ENCODE measurements at regions not wholly inside any gene's neighbourhood (a gene's known extent, or its start where the extent isn't known, plus 50 kb on each side); places are given as distances from the start of the nearest gene placed in this dataset.

GRCh38 chr4:84254537-84254936 lies 244.6 kb downstream of the NKX6-1 start:
- WGBS (ENCODE audit: insufficient coverage, low coverage, missing lambda C conversion rate): 0% methylated on average over 2 of the region's 2 CpGs
- Histone ChIP-seq H3K4me1 (replicated peaks in 1 of 2; ENCODE audit: control insufficient read depth in 2 of 2, insufficient read depth in 2 of 2, low read length in 2 of 2) (no peaks in the 10 kb centered on the region), H3K9me3 (replicated peaks; ENCODE audit: control insufficient read depth, insufficient read depth, low read depth, low read length) (no peaks in the 10 kb centered on the region), H3K4me3 (no peak overlapping the region), H2AFZ (ENCODE audit: low read depth, low read length) (no peak overlapping the region), H3K9me1 (ENCODE audit: control insufficient read depth, insufficient read depth, low read length) (no peaks in the 10 kb centered on the region), H3K4me2 (ENCODE audit: insufficient read depth, low read length) (no peak overlapping the region), H4K20me1 (replicated peaks; ENCODE audit: control insufficient read depth, insufficient read depth, low read length) (no peaks in the 10 kb centered on the region), H3K79me2 (ENCODE audit: control insufficient read depth, insufficient read depth, low read length) (no peaks in the 10 kb centered on the region), H3K36me3 (ENCODE audit: control insufficient read depth, insufficient read depth, low read length) (no peaks in the 10 kb centered on the region), H3K27me3 (ENCODE audit: control insufficient read depth in 2 of 2, insufficient read depth in 2 of 2, low read length in 2 of 2) (no peaks in the 10 kb centered on the region), H3K9ac (ENCODE audit: insufficient read depth in 1 of 2, low read depth in 2 of 2, low read length in 2 of 2) (no peak overlapping the region), H3K27ac (ENCODE audit: extremely low read depth, low read depth, low read length) (no peak overlapping the region)
- DNase-seq (ENCODE audit: extremely low read depth in 1 of 4, low spot score in 3 of 4) (no peak), ATAC-seq (no peak), FAIRE-seq (no peak)
- in situ Hi-C loops (cut with MboI): no loop called here
- intact Hi-C loops (cut with micrococcal nuclease): no loop called here
- TF ChIP-seq CEBPG (CRISPR knock-in tag; IDR thresholded peaks at IDR 0.05) (no peak), CEBPG (tag; conservative IDR thresholded peaks at IDR 0.05 in 1 of 2, IDR thresholded peaks at IDR 0.05 in 1 of 2) (peak in 1 of 2 experiments; percentile 48; a peak in 1 of 4 replicates), SIN3B (IDR thresholded peaks at IDR 0.05; ENCODE audit: low read depth) (no peak), CEBPB (tag; IDR thresholded peaks at IDR 0.05) (peak; percentile 41; the same call in 1 of the 2 replicates)
- POLR2A ChIA-PET: no interaction called here
- CTCF ChIA-PET (ENCODE audit: low intra/inter-chr PET ratio): no interaction called here
- no TSS peak for BruUV-seq (replicated peaks)

- POLR2A ChIA-PET: interaction anchor here (0.5 to 0.6 kb wide), 3 partner anchors 225 to 737 kb away, joined by 3 read pairs; no protein-coding TSS in a partner anchor
- no peak for DNase-seq (ENCODE audit: extremely low read depth in 1 of 4, low spot score in 3 of 4)
Observed at GRCh38 chr4:84249521-84249920, 249.6 kb downstream of the NKX6-1 start.

More at GRCh38 chr4:84249521-84249920, 249.6 kb downstream of the NKX6-1 start:
- H3K4me2 ChIP-seq (ENCODE audit: insufficient read depth, low read length): no peak overlapping the region
- no peak overlapping the region for H3K4me3 ChIP-seq
- FAIRE-seq: no peak
- in situ Hi-C loops (cut with MboI): no loop called here
- no peak overlapping the region for H3K9ac ChIP-seq (ENCODE audit: insufficient read depth in 1 of 2, low read depth in 2 of 2, low read length in 2 of 2)
- H2AFZ ChIP-seq (ENCODE audit: low read depth, low read length): no peak overlapping the region
- TF ChIP-seq ZNF449 (CRISPR knock-in tag; IDR thresholded peaks at IDR 0.05) (no peak), FOS (IDR thresholded peaks at IDR 0.05; ENCODE audit: extremely low read depth, insufficient read length) (no peak), CHCHD3 (CRISPR knock-in tag; IDR thresholded peaks at IDR 0.05) (no peak), KAT8 (IDR thresholded peaks at IDR 0.05; ENCODE audit: low read depth) (no peak), PTTG1 (tag; IDR thresholded peaks at IDR 0.05; ENCODE audit: low read depth) (no peak), TGIF2 (CRISPR knock-in tag; IDR thresholded peaks at IDR 0.05) (no peak)
- TF ChIP-seq, protein P1, sequence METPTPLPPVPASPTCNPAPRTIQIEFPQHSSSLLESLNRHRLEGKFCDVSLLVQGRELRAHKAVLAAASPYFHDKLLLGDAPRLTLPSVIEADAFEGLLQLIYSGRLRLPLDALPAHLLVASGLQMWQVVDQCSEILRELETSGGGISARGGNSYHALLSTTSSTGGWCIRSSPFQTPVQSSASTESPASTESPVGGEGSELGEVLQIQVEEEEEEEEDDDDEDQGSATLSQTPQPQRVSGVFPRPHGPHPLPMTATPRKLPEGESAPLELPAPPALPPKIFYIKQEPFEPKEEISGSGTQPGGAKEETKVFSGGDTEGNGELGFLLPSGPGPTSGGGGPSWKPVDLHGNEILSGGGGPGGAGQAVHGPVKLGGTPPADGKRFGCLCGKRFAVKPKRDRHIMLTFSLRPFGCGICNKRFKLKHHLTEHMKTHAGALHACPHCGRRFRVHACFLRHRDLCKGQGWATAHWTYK (CRISPR knock-in tag; IDR thresholded peaks at IDR 0.05): no peak
- CTCF ChIA-PET (ENCODE audit: low intra/inter-chr PET ratio): no interaction called here
- H4K20me1 ChIP-seq (replicated peaks; ENCODE audit: control insufficient read depth, insufficient read depth, low read length): no peaks in the 10 kb centered on the region
- intact Hi-C loops (cut with micrococcal nuclease): no loop called here
- no peak overlapping the region for H3K27ac ChIP-seq (ENCODE audit: extremely low read depth, low read depth, low read length)
- H3K27me3 ChIP-seq (ENCODE audit: control insufficient read depth in 2 of 2, insufficient read depth in 2 of 2, low read length in 2 of 2): no peaks in the 10 kb centered on the region
- H3K9me3 ChIP-seq (replicated peaks; ENCODE audit: control insufficient read depth, insufficient read depth, low read depth, low read length): no peaks in the 10 kb centered on the region
- WGBS (ENCODE audit: insufficient coverage, low coverage, missing lambda C conversion rate): 4% methylated on average over 2 of the region's 2 CpGs
- no peak for ATAC-seq
- no peaks in the 10 kb centered on the region for H3K9me1 ChIP-seq (ENCODE audit: control insufficient read depth, insufficient read depth, low read length)
- H3K36me3 ChIP-seq (ENCODE audit: control insufficient read depth, insufficient read depth, low read length): no peaks in the 10 kb centered on the region
- no TSS peak for BruUV-seq (replicated peaks)
- no peaks in the 10 kb centered on the region for H3K79me2 ChIP-seq (ENCODE audit: control insufficient read depth, insufficient read depth, low read length)
- peaks cover 0 to 1% of the 10 kb centered on the region in 2 experiments; a peak in 1 of 5 replicates for H3K4me1 ChIP-seq (replicated peaks in 1 of 2; ENCODE audit: control insufficient read depth in 2 of 2, insufficient read depth in 2 of 2, low read length in 2 of 2)

All from K562 (cell line).